ENCODE measurements at regions not wholly inside any gene's neighbourhood (a gene's known extent, or its start where the extent isn't known, plus 50 kb on each side); places are given as distances from the start of the nearest gene placed in this dataset.

GRCh38 chr13:80510686-80511085 lies 169.8 kb upstream of the SPRY2 start:
- TF ChIP-seq, protein P1, sequence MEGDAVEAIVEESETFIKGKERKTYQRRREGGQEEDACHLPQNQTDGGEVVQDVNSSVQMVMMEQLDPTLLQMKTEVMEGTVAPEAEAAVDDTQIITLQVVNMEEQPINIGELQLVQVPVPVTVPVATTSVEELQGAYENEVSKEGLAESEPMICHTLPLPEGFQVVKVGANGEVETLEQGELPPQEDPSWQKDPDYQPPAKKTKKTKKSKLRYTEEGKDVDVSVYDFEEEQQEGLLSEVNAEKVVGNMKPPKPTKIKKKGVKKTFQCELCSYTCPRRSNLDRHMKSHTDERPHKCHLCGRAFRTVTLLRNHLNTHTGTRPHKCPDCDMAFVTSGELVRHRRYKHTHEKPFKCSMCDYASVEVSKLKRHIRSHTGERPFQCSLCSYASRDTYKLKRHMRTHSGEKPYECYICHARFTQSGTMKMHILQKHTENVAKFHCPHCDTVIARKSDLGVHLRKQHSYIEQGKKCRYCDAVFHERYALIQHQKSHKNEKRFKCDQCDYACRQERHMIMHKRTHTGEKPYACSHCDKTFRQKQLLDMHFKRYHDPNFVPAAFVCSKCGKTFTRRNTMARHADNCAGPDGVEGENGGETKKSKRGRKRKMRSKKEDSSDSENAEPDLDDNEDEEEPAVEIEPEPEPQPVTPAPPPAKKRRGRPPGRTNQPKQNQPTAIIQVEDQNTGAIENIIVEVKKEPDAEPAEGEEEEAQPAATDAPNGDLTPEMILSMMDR (IDR thresholded peaks at IDR 0.05), result no peak
- no peak overlapping the region for H3K9ac ChIP-seq (ENCODE audit: low read depth in 2 of 2, low read length in 2 of 2)
- no peak for DNase-seq
- H3K27me3 ChIP-seq, result no peaks in the 10 kb centered on the region
- H3K27ac ChIP-seq, result no peak overlapping the region
- no peaks in the 10 kb centered on the region for H3K9me3 ChIP-seq
- no peaks in the 10 kb centered on the region for H3K4me1 ChIP-seq
- H3K4me3 ChIP-seq, result no peak overlapping the region
- intact Hi-C loops (cut with DNase I), result no loop called here
- no peaks in the 10 kb centered on the region for H3K36me3 ChIP-seq

DNA sequence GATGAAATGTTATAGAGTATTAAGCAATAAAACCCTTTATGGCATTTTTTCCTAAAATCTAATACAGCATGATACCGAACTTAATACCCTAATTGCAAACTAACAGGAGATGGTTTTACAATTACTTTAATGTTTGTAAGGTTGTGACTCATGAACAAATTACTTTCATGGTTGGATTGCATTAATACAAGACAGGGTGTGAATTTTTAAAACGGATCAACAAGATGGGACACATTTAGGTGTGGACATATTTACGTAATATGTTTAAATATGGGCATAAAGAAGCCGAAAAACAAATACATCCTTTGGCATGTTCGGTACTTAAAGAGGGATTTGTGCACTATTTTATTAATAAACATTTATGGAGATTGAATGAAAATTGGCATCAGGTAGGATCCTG lies 168.3 kb upstream of the SPRY2 start:
- intact Hi-C loops (cut with DNase I), result no loop called here
- no peak overlapping the region for H3K9ac ChIP-seq (ENCODE audit: low read depth in 2 of 2, low read length in 2 of 2)
- TF ChIP-seq, protein P1 (IDR thresholded peaks at IDR 0.05), result no peak
- no peaks in the 10 kb centered on the region for H3K36me3 ChIP-seq
- no peak for DNase-seq
- H3K27me3 ChIP-seq, result no peaks in the 10 kb centered on the region
- H3K4me1 ChIP-seq, result no peaks in the 10 kb centered on the region
- H3K9me3 ChIP-seq, result no peaks in the 10 kb centered on the region
- H3K4me3 ChIP-seq, result no peak overlapping the region
- H3K27ac ChIP-seq, result no peak overlapping the region

- DNase-seq, result no peak
- Histone ChIP-seq H3K27me3 (no peaks in the 10 kb centered on the region), H3K9me3 (no peaks in the 10 kb centered on the region), H3K9ac (ENCODE audit: low read depth in 2 of 2, low read length in 2 of 2) (no peak overlapping the region), H3K4me3 (no peak overlapping the region), H3K4me1 (no peaks in the 10 kb centered on the region), H3K27ac (no peak overlapping the region), H3K36me3 (no peaks in the 10 kb centered on the region)
- TF ChIP-seq, protein P1 (IDR thresholded peaks at IDR 0.05), result no peak
- intact Hi-C loops (cut with DNase I), result no loop called here
Observed at GRCh38 chr13:80508031-80508430, 167.1 kb upstream of the SPRY2 start.

GRCh38 chr13:80504453-80504852 lies 163.5 kb upstream of the SPRY2 start:
- DNase-seq, result no peak
- H3K9ac ChIP-seq (ENCODE audit: low read depth in 2 of 2, low read length in 2 of 2), result no peak overlapping the region
- no peaks in the 10 kb centered on the region for H3K4me1 ChIP-seq
- H3K27me3 ChIP-seq, result no peaks in the 10 kb centered on the region
- no peaks in the 10 kb centered on the region for H3K36me3 ChIP-seq
- H3K4me3 ChIP-seq, result no peak overlapping the region
- no peak overlapping the region for H3K27ac ChIP-seq
- TF ChIP-seq, protein P1 (IDR thresholded peaks at IDR 0.05), result no peak
- intact Hi-C loops (cut with DNase I), result no loop called here
- no peaks in the 10 kb centered on the region for H3K9me3 ChIP-seq

- no peaks in the 10 kb centered on the region for H3K36me3 ChIP-seq
- DNase-seq, result no peak
- H3K27ac ChIP-seq, result no peak overlapping the region
- no peaks in the 10 kb centered on the region for H3K27me3 ChIP-seq
- TF ChIP-seq, protein P1 (IDR thresholded peaks at IDR 0.05), result no peak
- H3K9me3 ChIP-seq, result no peaks in the 10 kb centered on the region
- intact Hi-C loops (cut with DNase I), result no loop called here
- no peaks in the 10 kb centered on the region for H3K4me1 ChIP-seq
- no peak overlapping the region for H3K4me3 ChIP-seq
- H3K9ac ChIP-seq (ENCODE audit: low read depth in 2 of 2, low read length in 2 of 2), result no peak overlapping the region
Observed at GRCh38 chr13:80502359-80502758, 161.4 kb upstream of the SPRY2 start.

DNA sequence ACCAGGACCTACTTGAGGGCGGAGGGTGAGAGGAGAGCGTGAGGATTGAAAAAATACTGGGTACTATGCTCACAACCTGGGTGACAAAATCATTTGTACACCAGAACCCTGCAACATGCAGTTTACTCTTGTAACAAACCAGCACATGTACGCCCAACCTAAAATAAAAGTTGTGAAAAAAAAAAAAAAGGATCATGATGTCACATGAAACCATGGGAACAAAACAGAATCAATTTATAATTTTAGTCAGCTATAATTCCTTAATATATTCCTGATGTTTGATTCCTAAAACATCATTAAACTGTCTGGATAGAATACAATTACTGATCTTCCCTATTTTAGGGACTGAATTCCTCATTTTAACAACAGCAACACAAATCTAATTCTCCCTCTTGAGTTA lies 160.6 kb upstream of the SPRY2 start:
- no peak for DNase-seq
- H3K9me3 ChIP-seq, result no peaks in the 10 kb centered on the region
- H3K4me3 ChIP-seq, result no peak overlapping the region
- no peak overlapping the region for H3K9ac ChIP-seq (ENCODE audit: low read depth in 2 of 2, low read length in 2 of 2)
- TF ChIP-seq, protein P1 (IDR thresholded peaks at IDR 0.05), result no peak
- no peaks in the 10 kb centered on the region for H3K4me1 ChIP-seq
- H3K27me3 ChIP-seq, result no peaks in the 10 kb centered on the region
- no peaks in the 10 kb centered on the region for H3K36me3 ChIP-seq
- H3K27ac ChIP-seq, result no peak overlapping the region
- intact Hi-C loops (cut with DNase I), result no loop called here

Data from colonic mucosa (tissue), 4 donors.